ENCODE measurements at regions not wholly inside any gene's neighbourhood (a gene's known extent, or its start where the extent isn't known, plus 50 kb on each side); places are given as distances from the start of the nearest gene placed in this dataset.
"Not testable (repeated sequence)": the region's sequence is repeated elsewhere in the genome, so short reads cannot be mapped to it uniquely, and the experiment has no call there.

GRCh38 chr6:26857289-26857688 is 197.7 kb upstream of the ZNF322 start:
- H3K36me3 ChIP-seq (ENCODE audit: control insufficient read depth in 5 of 5, insufficient read depth in 5 of 5, low read length in 5 of 5); H3K4me1 ChIP-seq (ENCODE audit: control insufficient read depth in 5 of 5, insufficient read depth in 5 of 5, low read length in 5 of 5); H3K9ac ChIP-seq (ENCODE audit: low read length in 5 of 5); H3K27me3 ChIP-seq (ENCODE audit: control insufficient read depth in 5 of 5, insufficient read depth in 4 of 5, low read length in 5 of 5); H3K9me3 ChIP-seq (ENCODE audit: control insufficient read depth in 5 of 5, low read length in 5 of 5); H3K4me3 ChIP-seq (ENCODE audit: low read depth in 1 of 5, low read length in 5 of 5); H3K27ac ChIP-seq (ENCODE audit: low read depth, low read length): not testable (repeated sequence)

- not testable (repeated sequence) for H3K4me3 ChIP-seq (ENCODE audit: low read depth in 1 of 5, low read length in 5 of 5); H3K27ac ChIP-seq (ENCODE audit: low read depth, low read length); H3K9ac ChIP-seq (ENCODE audit: low read length in 5 of 5); H3K27me3 ChIP-seq (ENCODE audit: control insufficient read depth in 5 of 5, insufficient read depth in 4 of 5, low read length in 5 of 5); H3K9me3 ChIP-seq (ENCODE audit: control insufficient read depth in 5 of 5, low read length in 5 of 5); H3K36me3 ChIP-seq (ENCODE audit: control insufficient read depth in 5 of 5, insufficient read depth in 5 of 5, low read length in 5 of 5); H3K4me1 ChIP-seq (ENCODE audit: control insufficient read depth in 5 of 5, insufficient read depth in 5 of 5, low read length in 5 of 5)
These were observed 199.7 kb upstream of the ZNF322 start for GRCh38 chr6:26859067-26859770.

DNA sequence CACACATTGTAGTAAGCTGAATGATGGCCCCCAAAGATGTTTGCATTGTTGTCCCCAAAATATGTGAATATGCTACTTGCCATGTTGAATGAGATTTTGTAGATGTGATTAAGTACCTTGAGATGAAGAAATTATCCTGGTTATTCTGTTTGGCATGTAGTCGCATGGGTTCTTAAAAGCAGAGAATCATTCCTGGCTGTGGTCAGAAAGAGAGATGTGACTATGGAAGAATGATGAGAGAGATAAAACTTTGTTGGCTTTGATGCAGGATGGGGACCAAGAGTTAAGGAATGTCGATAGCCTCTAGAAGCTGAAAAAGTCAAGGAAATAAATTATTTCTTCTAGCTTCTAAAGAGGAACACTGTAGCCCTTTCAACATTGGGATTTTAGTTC is 200.2 kb upstream of the ZNF322 start:
- H3K27ac ChIP-seq (ENCODE audit: low read depth, low read length); H3K9ac ChIP-seq (ENCODE audit: low read length in 5 of 5); H3K27me3 ChIP-seq (ENCODE audit: control insufficient read depth in 5 of 5, insufficient read depth in 4 of 5, low read length in 5 of 5); H3K4me1 ChIP-seq (ENCODE audit: control insufficient read depth in 5 of 5, insufficient read depth in 5 of 5, low read length in 5 of 5); H3K36me3 ChIP-seq (ENCODE audit: control insufficient read depth in 5 of 5, insufficient read depth in 5 of 5, low read length in 5 of 5); H3K4me3 ChIP-seq (ENCODE audit: low read depth in 1 of 5, low read length in 5 of 5); H3K9me3 ChIP-seq (ENCODE audit: control insufficient read depth in 5 of 5, low read length in 5 of 5): not testable (repeated sequence)

- H3K36me3 ChIP-seq (ENCODE audit: control insufficient read depth in 5 of 5, insufficient read depth in 5 of 5, low read length in 5 of 5); H3K4me3 ChIP-seq (ENCODE audit: low read depth in 1 of 5, low read length in 5 of 5); H3K27me3 ChIP-seq (ENCODE audit: control insufficient read depth in 5 of 5, insufficient read depth in 4 of 5, low read length in 5 of 5); H3K27ac ChIP-seq (ENCODE audit: low read depth, low read length); H3K4me1 ChIP-seq (ENCODE audit: control insufficient read depth in 5 of 5, insufficient read depth in 5 of 5, low read length in 5 of 5); H3K9ac ChIP-seq (ENCODE audit: low read length in 5 of 5); H3K9me3 ChIP-seq (ENCODE audit: control insufficient read depth in 5 of 5, low read length in 5 of 5): not testable (repeated sequence)
These were observed 202.4 kb upstream of the ZNF322 start for GRCh38 chr6:26861913-26862312.

- not testable (repeated sequence) for H3K4me1 ChIP-seq (ENCODE audit: control insufficient read depth in 5 of 5, insufficient read depth in 5 of 5, low read length in 5 of 5); H3K36me3 ChIP-seq (ENCODE audit: control insufficient read depth in 5 of 5, insufficient read depth in 5 of 5, low read length in 5 of 5); H3K4me3 ChIP-seq (ENCODE audit: low read depth in 1 of 5, low read length in 5 of 5); H3K9ac ChIP-seq (ENCODE audit: low read length in 5 of 5); H3K27ac ChIP-seq (ENCODE audit: low read depth, low read length); H3K9me3 ChIP-seq (ENCODE audit: control insufficient read depth in 5 of 5, low read length in 5 of 5); H3K27me3 ChIP-seq (ENCODE audit: control insufficient read depth in 5 of 5, insufficient read depth in 4 of 5, low read length in 5 of 5)
These were observed 204.1 kb upstream of the ZNF322 start for GRCh38 chr6:26863641-26864040.

DNA sequence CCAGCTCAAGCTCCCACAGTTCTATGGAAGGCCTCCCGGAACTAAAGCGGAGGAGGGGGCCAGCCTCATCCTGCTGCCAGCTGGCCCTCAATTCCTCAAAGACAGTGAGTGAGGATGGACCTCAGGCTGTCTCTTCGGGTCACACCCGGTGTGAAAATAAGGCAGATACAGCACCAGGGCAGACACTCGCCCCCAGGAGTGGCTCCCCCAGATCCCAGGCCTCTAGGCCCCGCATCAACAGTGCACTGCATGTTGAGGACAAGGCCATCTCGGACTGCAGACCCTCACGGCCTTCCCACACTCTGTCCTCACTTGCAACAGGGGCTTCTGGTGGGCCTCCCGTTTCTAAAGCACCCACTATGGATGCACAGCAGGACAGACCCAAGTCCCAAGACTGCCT is 239.2 kb upstream of the ZNF322 start:
- H3K4me1 ChIP-seq (ENCODE audit: control insufficient read depth in 5 of 5, insufficient read depth in 5 of 5, low read length in 5 of 5); H3K36me3 ChIP-seq (ENCODE audit: control insufficient read depth in 5 of 5, insufficient read depth in 5 of 5, low read length in 5 of 5); H3K4me3 ChIP-seq (ENCODE audit: low read depth in 1 of 5, low read length in 5 of 5); H3K27me3 ChIP-seq (ENCODE audit: control insufficient read depth in 5 of 5, insufficient read depth in 4 of 5, low read length in 5 of 5); H3K27ac ChIP-seq (ENCODE audit: low read depth, low read length); H3K9ac ChIP-seq (ENCODE audit: low read length in 5 of 5); H3K9me3 ChIP-seq (ENCODE audit: control insufficient read depth in 5 of 5, low read length in 5 of 5): not testable (repeated sequence)

DNA sequence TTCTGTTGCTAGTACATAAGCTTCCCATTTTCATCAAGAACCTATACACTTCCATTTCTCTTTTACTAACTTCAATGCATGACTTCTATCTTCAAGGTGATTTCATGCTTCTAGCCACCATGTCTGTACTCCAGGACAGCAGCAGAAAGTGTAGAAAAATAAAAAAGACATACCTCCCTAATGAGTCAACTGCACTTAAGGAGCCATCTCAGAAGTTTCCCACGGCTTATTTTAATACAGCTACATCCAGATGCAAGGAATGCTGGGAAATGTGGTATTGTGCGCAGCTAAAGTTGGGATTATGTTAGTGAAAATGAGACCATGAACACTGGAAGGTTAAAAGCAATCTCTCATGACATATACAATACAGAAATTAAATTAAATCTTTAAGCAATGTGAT is 264.7 kb upstream of the ZNF322 start:
- not testable (repeated sequence) for H3K4me3 ChIP-seq (ENCODE audit: low read depth in 1 of 5, low read length in 5 of 5); H3K36me3 ChIP-seq (ENCODE audit: control insufficient read depth in 5 of 5, insufficient read depth in 5 of 5, low read length in 5 of 5); H3K27me3 ChIP-seq (ENCODE audit: control insufficient read depth in 5 of 5, insufficient read depth in 4 of 5, low read length in 5 of 5); H3K4me1 ChIP-seq (ENCODE audit: control insufficient read depth in 5 of 5, insufficient read depth in 5 of 5, low read length in 5 of 5); H3K27ac ChIP-seq (ENCODE audit: low read depth, low read length); H3K9ac ChIP-seq (ENCODE audit: low read length in 5 of 5); H3K9me3 ChIP-seq (ENCODE audit: control insufficient read depth in 5 of 5, low read length in 5 of 5)

DNA sequence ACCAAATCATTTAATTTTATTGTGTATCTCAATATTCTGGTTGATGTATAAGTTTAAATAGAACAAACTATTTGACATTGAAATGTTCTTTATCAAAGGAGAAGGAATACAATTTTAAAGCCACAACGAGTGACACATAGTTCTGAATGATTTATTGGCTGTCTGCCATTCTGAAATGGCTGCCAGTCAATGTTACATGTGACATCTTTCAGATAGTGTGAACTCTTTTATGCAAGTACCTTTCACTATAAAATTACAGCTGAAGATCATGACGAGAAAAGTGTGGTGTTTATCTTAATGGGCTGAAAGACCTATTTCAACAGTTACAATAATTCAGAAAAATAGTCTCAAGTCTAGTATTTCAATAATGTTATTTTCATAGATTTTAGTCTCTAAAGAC is 268.6 kb upstream of the ZNF322 start:
- H3K9ac ChIP-seq (ENCODE audit: low read length in 5 of 5); H3K36me3 ChIP-seq (ENCODE audit: control insufficient read depth in 5 of 5, insufficient read depth in 5 of 5, low read length in 5 of 5): not testable (repeated sequence)

GRCh38 chr6:26937258-26937657 is 277.7 kb upstream of the ZNF322 start:
- H3K27me3 ChIP-seq (ENCODE audit: control insufficient read depth in 5 of 5, insufficient read depth in 4 of 5, low read length in 5 of 5); H3K9me3 ChIP-seq (ENCODE audit: control insufficient read depth in 5 of 5, low read length in 5 of 5): not testable (repeated sequence)

More for the DNA sequence above, 268.6 kb upstream of the ZNF322 start:
- not testable (repeated sequence) for H3K4me1 ChIP-seq (ENCODE audit: control insufficient read depth in 5 of 5, insufficient read depth in 5 of 5, low read length in 5 of 5); H3K9me3 ChIP-seq (ENCODE audit: control insufficient read depth in 5 of 5, low read length in 5 of 5); H3K27me3 ChIP-seq (ENCODE audit: control insufficient read depth in 5 of 5, insufficient read depth in 4 of 5, low read length in 5 of 5); H3K4me3 ChIP-seq (ENCODE audit: low read depth in 1 of 5, low read length in 5 of 5); H3K27ac ChIP-seq (ENCODE audit: low read depth, low read length)

GRCh38 chr6:26951211-26951610 is 291.7 kb upstream of the ZNF322 start:
- not testable (repeated sequence) for H3K9ac ChIP-seq (ENCODE audit: low read length in 5 of 5); H3K27me3 ChIP-seq (ENCODE audit: control insufficient read depth in 5 of 5, insufficient read depth in 4 of 5, low read length in 5 of 5); H3K9me3 ChIP-seq (ENCODE audit: control insufficient read depth in 5 of 5, low read length in 5 of 5); H3K4me1 ChIP-seq (ENCODE audit: control insufficient read depth in 5 of 5, insufficient read depth in 5 of 5, low read length in 5 of 5); H3K36me3 ChIP-seq (ENCODE audit: control insufficient read depth in 5 of 5, insufficient read depth in 5 of 5, low read length in 5 of 5); H3K4me3 ChIP-seq (ENCODE audit: low read depth in 1 of 5, low read length in 5 of 5); H3K27ac ChIP-seq (ENCODE audit: low read depth, low read length)

More at GRCh38 chr6:26937258-26937657, 277.7 kb upstream of the ZNF322 start:
- H3K36me3 ChIP-seq (ENCODE audit: control insufficient read depth in 5 of 5, insufficient read depth in 5 of 5, low read length in 5 of 5); H3K4me1 ChIP-seq (ENCODE audit: control insufficient read depth in 5 of 5, insufficient read depth in 5 of 5, low read length in 5 of 5); H3K9ac ChIP-seq (ENCODE audit: low read length in 5 of 5); H3K4me3 ChIP-seq (ENCODE audit: low read depth in 1 of 5, low read length in 5 of 5); H3K27ac ChIP-seq (ENCODE audit: low read depth, low read length): not testable (repeated sequence)

GRCh38 chr6:26956078-26956600 is 291.4 kb upstream of the PRSS16 start:
- not testable (repeated sequence) for H3K9me3 ChIP-seq (ENCODE audit: control insufficient read depth in 5 of 5, low read length in 5 of 5); H3K9ac ChIP-seq (ENCODE audit: low read length in 5 of 5); H3K27ac ChIP-seq (ENCODE audit: low read depth, low read length); H3K27me3 ChIP-seq (ENCODE audit: control insufficient read depth in 5 of 5, insufficient read depth in 4 of 5, low read length in 5 of 5); H3K4me1 ChIP-seq (ENCODE audit: control insufficient read depth in 5 of 5, insufficient read depth in 5 of 5, low read length in 5 of 5); H3K36me3 ChIP-seq (ENCODE audit: control insufficient read depth in 5 of 5, insufficient read depth in 5 of 5, low read length in 5 of 5)
- H3K4me3 ChIP-seq (ENCODE audit: low read depth in 1 of 5, low read length in 5 of 5), result peak overlapping the region; percentile 56 to 70 (median 65)
